ENCODE measurements at regions not wholly inside any gene's neighbourhood (a gene's known extent, or its start where the extent isn't known, plus 50 kb on each side); places are given as distances from the start of the nearest gene placed in this dataset.

DNA sequence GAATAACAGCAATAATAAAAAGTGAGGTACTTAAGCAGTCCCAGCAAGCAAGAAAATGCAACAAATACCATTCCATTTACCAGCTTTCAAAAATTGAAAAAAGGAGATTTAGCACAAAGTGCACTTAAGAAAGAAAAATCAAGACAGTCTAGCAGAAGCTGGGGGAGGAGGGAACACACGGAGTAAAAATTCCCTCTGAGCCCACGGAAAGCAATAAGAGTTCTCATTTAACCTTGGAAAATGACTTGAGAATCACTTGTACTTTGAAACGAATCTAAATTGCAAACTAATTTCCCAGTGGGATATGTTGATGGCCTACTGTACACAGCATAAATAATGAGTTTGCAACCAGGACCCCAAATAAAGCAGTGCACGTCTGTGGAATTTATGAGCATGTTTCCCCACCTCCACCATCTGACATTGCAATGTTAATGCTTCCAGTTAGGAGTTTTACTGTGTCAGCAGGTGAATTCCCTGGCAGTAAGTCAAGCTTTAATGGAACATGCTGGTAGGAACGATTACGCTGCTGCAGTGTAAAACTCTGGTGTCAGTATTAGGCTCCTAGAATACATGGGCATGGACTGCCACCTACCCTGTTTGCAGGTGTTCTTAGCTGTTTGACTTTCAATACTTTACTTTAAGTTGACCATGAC, 386.8 kb downstream of the HDGFL1 start:
- Histone ChIP-seq H3K9ac (ENCODE audit: insufficient read depth, low read length) (no peak overlapping the region), H3K4me2 (ENCODE audit: extremely low read depth, insufficient read depth, low read length) (no peak overlapping the region), H3K9me3 (ENCODE audit: control insufficient read depth, insufficient read depth, low read depth, low read length) (no peaks in the 10 kb centered on the region), H3K27ac (ENCODE audit: insufficient read depth, low read length) (no peak overlapping the region), H4K20me1 (ENCODE audit: control insufficient read depth, extremely low read depth, insufficient read depth, low read length) (no peaks in the 10 kb centered on the region), H2AFZ (ENCODE audit: low read length) (no peak overlapping the region), H3K4me3 (replicated peaks in 1 of 4; ENCODE audit: control extremely low read depth in 1 of 4, insufficient read depth in 1 of 4, low read depth in 3 of 4, low read length in 4 of 4) (no peak overlapping the region), H3K27me3 (ENCODE audit: control insufficient read depth, insufficient read depth, low read length) (no peaks in the 10 kb centered on the region), H3K36me3 (ENCODE audit: control insufficient read depth, insufficient read depth, low read length) (no peaks in the 10 kb centered on the region), H3K79me2 (ENCODE audit: control insufficient read depth, insufficient read depth, low read length) (no peaks in the 10 kb centered on the region), H3K4me1 (ENCODE audit: control insufficient read depth, extremely low read depth, insufficient read depth, low read length) (no peaks in the 10 kb centered on the region)
- no peak for TF ChIP-seq EZH2 (IDR thresholded peaks at IDR 0.05; ENCODE audit: low read length, missing control alignments)
- TF ChIP-seq, protein P1, sequence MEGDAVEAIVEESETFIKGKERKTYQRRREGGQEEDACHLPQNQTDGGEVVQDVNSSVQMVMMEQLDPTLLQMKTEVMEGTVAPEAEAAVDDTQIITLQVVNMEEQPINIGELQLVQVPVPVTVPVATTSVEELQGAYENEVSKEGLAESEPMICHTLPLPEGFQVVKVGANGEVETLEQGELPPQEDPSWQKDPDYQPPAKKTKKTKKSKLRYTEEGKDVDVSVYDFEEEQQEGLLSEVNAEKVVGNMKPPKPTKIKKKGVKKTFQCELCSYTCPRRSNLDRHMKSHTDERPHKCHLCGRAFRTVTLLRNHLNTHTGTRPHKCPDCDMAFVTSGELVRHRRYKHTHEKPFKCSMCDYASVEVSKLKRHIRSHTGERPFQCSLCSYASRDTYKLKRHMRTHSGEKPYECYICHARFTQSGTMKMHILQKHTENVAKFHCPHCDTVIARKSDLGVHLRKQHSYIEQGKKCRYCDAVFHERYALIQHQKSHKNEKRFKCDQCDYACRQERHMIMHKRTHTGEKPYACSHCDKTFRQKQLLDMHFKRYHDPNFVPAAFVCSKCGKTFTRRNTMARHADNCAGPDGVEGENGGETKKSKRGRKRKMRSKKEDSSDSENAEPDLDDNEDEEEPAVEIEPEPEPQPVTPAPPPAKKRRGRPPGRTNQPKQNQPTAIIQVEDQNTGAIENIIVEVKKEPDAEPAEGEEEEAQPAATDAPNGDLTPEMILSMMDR (conservative IDR thresholded peaks at IDR 0.05 in 1 of 2, IDR thresholded peaks at IDR 0.05 in 1 of 2; ENCODE audit: low read depth in 1 of 2, low read length in 2 of 2): no peak
- DNase-seq (ENCODE audit: low read depth in 2 of 2): no peak

DNA sequence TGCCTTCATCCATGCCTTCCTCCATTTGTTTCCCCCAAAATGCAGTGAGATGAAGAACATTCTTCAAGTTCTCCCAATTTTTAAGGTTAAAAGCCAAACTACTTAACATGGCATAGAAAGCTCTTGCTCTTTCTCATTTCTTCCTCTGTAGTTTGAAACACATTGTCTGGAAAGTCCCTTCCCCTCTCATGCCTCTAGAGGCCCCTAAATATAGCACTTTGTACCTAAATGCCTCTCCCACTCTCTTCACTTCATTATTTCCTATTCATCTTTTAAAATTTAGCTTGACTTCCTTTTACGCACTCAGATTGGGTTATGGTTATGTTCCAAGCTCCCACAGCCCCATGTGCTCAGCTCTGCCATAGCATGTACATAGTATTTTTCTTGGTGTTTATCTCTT, 389.3 kb downstream of the HDGFL1 start:
- Histone ChIP-seq H3K36me3 (ENCODE audit: control insufficient read depth, insufficient read depth, low read length) (no peaks in the 10 kb centered on the region), H3K9ac (ENCODE audit: insufficient read depth, low read length) (no peak overlapping the region), H3K27me3 (ENCODE audit: control insufficient read depth, insufficient read depth, low read length) (no peaks in the 10 kb centered on the region), H4K20me1 (ENCODE audit: control insufficient read depth, extremely low read depth, insufficient read depth, low read length) (no peaks in the 10 kb centered on the region), H2AFZ (ENCODE audit: low read length) (no peak overlapping the region), H3K4me2 (ENCODE audit: extremely low read depth, insufficient read depth, low read length) (no peak overlapping the region), H3K9me3 (ENCODE audit: control insufficient read depth, insufficient read depth, low read depth, low read length) (no peaks in the 10 kb centered on the region), H3K4me3 (replicated peaks in 1 of 4; ENCODE audit: control extremely low read depth in 1 of 4, insufficient read depth in 1 of 4, low read depth in 3 of 4, low read length in 4 of 4) (no peak overlapping the region), H3K27ac (ENCODE audit: insufficient read depth, low read length) (no peak overlapping the region), H3K4me1 (ENCODE audit: control insufficient read depth, extremely low read depth, insufficient read depth, low read length) (no peaks in the 10 kb centered on the region), H3K79me2 (ENCODE audit: control insufficient read depth, insufficient read depth, low read length) (no peaks in the 10 kb centered on the region)
- TF ChIP-seq, protein P1 (conservative IDR thresholded peaks at IDR 0.05 in 1 of 2, IDR thresholded peaks at IDR 0.05 in 1 of 2; ENCODE audit: low read depth in 1 of 2, low read length in 2 of 2): no peak
- TF ChIP-seq EZH2 (IDR thresholded peaks at IDR 0.05; ENCODE audit: low read length, missing control alignments): no peak
- no peak for DNase-seq (ENCODE audit: low read depth in 2 of 2)

DNA sequence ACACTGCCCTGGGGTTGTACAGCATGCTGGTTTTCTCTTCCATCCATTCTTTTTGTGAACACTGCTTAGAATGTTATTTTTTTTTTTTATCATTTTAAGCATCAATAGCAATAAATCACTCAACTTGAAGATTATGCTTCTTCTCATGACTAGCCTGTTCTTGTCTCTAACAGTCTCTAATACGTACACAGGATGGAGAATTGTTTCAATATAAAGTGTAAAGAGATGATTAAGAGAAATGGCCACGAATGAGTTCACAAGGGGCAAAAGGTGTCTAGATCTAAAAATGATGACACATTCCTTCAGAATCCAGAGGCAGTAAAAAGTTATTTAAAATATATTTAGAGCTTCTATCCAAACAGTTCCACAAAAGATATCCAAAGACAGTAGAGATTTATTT, 390.2 kb downstream of the HDGFL1 start:
- Histone ChIP-seq H3K36me3 (ENCODE audit: control insufficient read depth, insufficient read depth, low read length) (no peaks in the 10 kb centered on the region), H3K9me3 (ENCODE audit: control insufficient read depth, insufficient read depth, low read depth, low read length) (no peaks in the 10 kb centered on the region), H3K79me2 (ENCODE audit: control insufficient read depth, insufficient read depth, low read length) (no peaks in the 10 kb centered on the region), H3K4me1 (ENCODE audit: control insufficient read depth, extremely low read depth, insufficient read depth, low read length) (no peaks in the 10 kb centered on the region), H3K9ac (ENCODE audit: insufficient read depth, low read length) (no peak overlapping the region), H4K20me1 (ENCODE audit: control insufficient read depth, extremely low read depth, insufficient read depth, low read length) (no peaks in the 10 kb centered on the region), H3K27me3 (ENCODE audit: control insufficient read depth, insufficient read depth, low read length) (no peaks in the 10 kb centered on the region), H2AFZ (ENCODE audit: low read length) (no peak overlapping the region), H3K27ac (ENCODE audit: insufficient read depth, low read length) (no peak overlapping the region), H3K4me2 (ENCODE audit: extremely low read depth, insufficient read depth, low read length) (no peak overlapping the region), H3K4me3 (replicated peaks in 1 of 4; ENCODE audit: control extremely low read depth in 1 of 4, insufficient read depth in 1 of 4, low read depth in 3 of 4, low read length in 4 of 4) (no peak overlapping the region)
- TF ChIP-seq EZH2 (IDR thresholded peaks at IDR 0.05; ENCODE audit: low read length, missing control alignments): no peak
- TF ChIP-seq, protein P1 (conservative IDR thresholded peaks at IDR 0.05 in 1 of 2, IDR thresholded peaks at IDR 0.05 in 1 of 2; ENCODE audit: low read depth in 1 of 2, low read length in 2 of 2): no peak
- DNase-seq (ENCODE audit: low read depth in 2 of 2): no peak
